Spleen (tissue), 7 donors: ENCODE measurements at regions not wholly inside any gene's neighbourhood (a gene's known extent, or its start where the extent isn't known, plus 50 kb on each side); places are given as distances from the start of the nearest gene placed in this dataset.

Experiments used
- CTCF ChIP-seq, 11 experiments: fragments of 200-600 bp in 7 of 11; fragments of 450-650 bp in 4 of 11; sonication (generic) in 4 of 11; IDR thresholded peaks in 8 of 11; conservative IDR thresholded peaks in 3 of 11; 1 replicate in 7 of 11; 2 replicates in 4 of 11; pipeline versions ENCODE4 v1.4.0 to v1.8.0; 2016 to 2021; ENCODE audit warnings: antibody characterized with exemption in 11 of 11, inconsistent platforms in 4 of 11, mild to moderate bottlenecking in 1 of 11
- POLR2A ChIP-seq, 3 donors: fragments of 450-650 bp; IDR thresholded peaks; one replicate each; pipeline ENCODE4 v1.5.1; 2017; ENCODE audit warnings: antibody characterized with exemption in 3 of 3, mild to moderate bottlenecking in 1 of 3
- POLR2AphosphoS5 ChIP-seq, 3 donors: sonication (generic); formaldehyde crosslinking; IDR thresholded peaks; one replicate each; pipeline ENCODE4 v1.5.1; 2017; ENCODE audit warnings: antibody characterized with exemption in 3 of 3
- donor health status: DM: no; HTN: no; CAD: no; lungs with moderate emphysema.
- donor health status: DM: no; HTN: no; CAD: no.
- donor health status: DM: no; HTN: no; CAD: no.

DNA sequence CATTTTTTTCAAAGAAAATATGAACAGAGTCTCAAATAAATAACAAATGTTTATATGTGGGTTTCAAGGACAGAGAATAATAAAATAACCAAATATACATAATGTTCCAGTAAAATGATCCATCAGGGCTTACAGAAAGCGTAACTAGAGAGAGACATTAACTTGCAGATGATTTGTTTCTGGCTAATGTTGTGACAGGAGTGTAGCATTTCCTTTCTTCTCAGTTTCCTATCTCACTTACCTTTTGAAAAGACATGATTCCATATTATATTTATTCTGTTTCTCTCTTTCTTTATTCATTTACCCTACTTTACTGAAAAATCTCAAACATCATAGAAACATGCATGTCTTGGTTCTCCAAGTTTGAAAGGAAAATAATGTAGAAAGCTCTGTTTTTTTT lies 451.3 kb upstream of the CDH9 start:
- TF ChIP-seq POLR2AphosphoS5 (IDR thresholded peaks at IDR 0.05): no peak
- TF ChIP-seq POLR2A (IDR thresholded peaks at IDR 0.05): no peak
- no peak for TF ChIP-seq CTCF (IDR thresholded peaks at IDR 0.05 in 8 of 11, conservative IDR thresholded peaks at IDR 0.05 in 3 of 11)
